Gastrocnemius medialis (tissue), 4 donors: ENCODE measurements at regions not wholly inside any gene's neighbourhood (a gene's known extent, or its start where the extent isn't known, plus 50 kb on each side); places are given as distances from the start of the nearest gene placed in this dataset.

Experiments used
- POLR2A ChIP-seq, 2 donors: fragments of 450-650 bp; IDR thresholded peaks; one replicate each; pipeline ENCODE4 v1.6.1; 2017; ENCODE audit warnings: antibody characterized with exemption in 2 of 2, mild to moderate bottlenecking in 2 of 2, moderate library complexity in 2 of 2
- TF ChIP-seq, protein P1 (sequence below), 5 experiments: fragments of 450-650 bp in 3 of 5; fragments of 200-600 bp in 2 of 5; sonication (generic) in 2 of 5; IDR thresholded peaks in 4 of 5; conservative IDR thresholded peaks in 1 of 5; 1 replicate in 4 of 5; 2 replicates in 1 of 5; pipeline ENCODE4 v1.5.1; 2016 to 2019; ENCODE audit warnings: antibody characterized with exemption in 5 of 5, mild to moderate bottlenecking in 3 of 5, moderate library complexity in 3 of 5

DNA sequence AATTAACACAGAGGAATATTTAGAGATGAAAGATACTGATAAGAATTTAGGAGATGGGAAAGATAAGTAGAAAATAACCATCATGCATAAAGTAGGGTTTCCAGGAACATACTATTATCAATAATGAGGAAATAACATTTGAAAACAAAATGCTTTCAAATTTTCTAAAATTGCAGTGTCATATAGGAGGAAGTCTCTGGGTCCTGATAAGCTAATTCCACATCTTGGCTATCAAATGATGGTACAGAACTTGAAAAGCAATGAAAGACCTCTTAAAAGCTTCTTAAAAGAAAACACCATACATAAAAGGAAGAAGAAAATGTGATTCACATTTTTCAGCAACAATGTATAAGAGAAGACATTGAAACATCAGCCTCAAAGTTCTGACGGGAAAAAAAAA is 1024.8 kb downstream of the TSN start:
- TF ChIP-seq POLR2A (IDR thresholded peaks at IDR 0.05), result no peak
- TF ChIP-seq, protein P1, sequence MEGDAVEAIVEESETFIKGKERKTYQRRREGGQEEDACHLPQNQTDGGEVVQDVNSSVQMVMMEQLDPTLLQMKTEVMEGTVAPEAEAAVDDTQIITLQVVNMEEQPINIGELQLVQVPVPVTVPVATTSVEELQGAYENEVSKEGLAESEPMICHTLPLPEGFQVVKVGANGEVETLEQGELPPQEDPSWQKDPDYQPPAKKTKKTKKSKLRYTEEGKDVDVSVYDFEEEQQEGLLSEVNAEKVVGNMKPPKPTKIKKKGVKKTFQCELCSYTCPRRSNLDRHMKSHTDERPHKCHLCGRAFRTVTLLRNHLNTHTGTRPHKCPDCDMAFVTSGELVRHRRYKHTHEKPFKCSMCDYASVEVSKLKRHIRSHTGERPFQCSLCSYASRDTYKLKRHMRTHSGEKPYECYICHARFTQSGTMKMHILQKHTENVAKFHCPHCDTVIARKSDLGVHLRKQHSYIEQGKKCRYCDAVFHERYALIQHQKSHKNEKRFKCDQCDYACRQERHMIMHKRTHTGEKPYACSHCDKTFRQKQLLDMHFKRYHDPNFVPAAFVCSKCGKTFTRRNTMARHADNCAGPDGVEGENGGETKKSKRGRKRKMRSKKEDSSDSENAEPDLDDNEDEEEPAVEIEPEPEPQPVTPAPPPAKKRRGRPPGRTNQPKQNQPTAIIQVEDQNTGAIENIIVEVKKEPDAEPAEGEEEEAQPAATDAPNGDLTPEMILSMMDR (IDR thresholded peaks at IDR 0.05 in 4 of 5, conservative IDR thresholded peaks at IDR 0.05 in 1 of 5), result no peak
